OCI-LY7 (cell line): ENCODE measurements at regions not wholly inside any gene's neighbourhood (a gene's known extent, or its start where the extent isn't known, plus 50 kb on each side); places are given as distances from the start of the nearest gene placed in this dataset.

Experiments used
- BruUV-seq: library from RNA; stranded (reverse); fragments of 400-500 nt; replicated peaks from 2 replicates; lab custom pipeline; 2021; lab: Mats Ljungman, UMichigan
- CTCF ChIA-PET: fragments of 300-600 bp; sonication (Branson Sonifier 250); formaldehyde crosslinking; loops from one replicate; lab custom pipeline; 2022; ENCODE audit warnings: antibody characterized with exemption; ENCODE audit not compliant: unreplicated experiment; lab: Charles Lee
- POLR2A ChIA-PET: fragments of 300-600 bp; sonication (Branson Sonifier 250); formaldehyde crosslinking; loops from one replicate; lab custom pipeline; 2022; ENCODE audit warnings: antibody characterized with exemption; lab: Charles Lee
- DNase-seq: peaks from one replicate; pipeline ENCODE4 v3.0.0-alpha.2; 2015; ENCODE audit warnings: low spot score
- H2AFZ ChIP-seq: fragments of 200-600 bp; sonication (generic), shearing (Covaris generic); 2 replicates; pipeline ENCODE4 v1.6.1; 2014; ENCODE audit warnings: mild to moderate bottlenecking, antibody characterized with exemption, low read length, moderate library complexity
- H3K27ac ChIP-seq: fragments of 200-600 bp; sonication (generic); 2 replicates; pipeline ENCODE4 v1.5.1; 2014; ENCODE audit warnings: mixed run types, low read depth, mild to moderate bottlenecking, moderate library complexity, low read length, inconsistent platforms; ENCODE audit not compliant: poor library complexity, severe bottlenecking
- H3K36me3 ChIP-seq: fragments of 200-600 bp; sonication (generic); 2 replicates; pipeline ENCODE4 v1.6.1; 2014; ENCODE audit warnings: mild to moderate bottlenecking, antibody characterized with exemption, low read length, moderate library complexity, mixed read lengths; ENCODE audit not compliant: insufficient read depth
- H3K4me1 ChIP-seq: fragments of 200-600 bp; sonication (generic); 2 replicates; pipeline ENCODE4 v1.5.1; 2014; ENCODE audit warnings: mild to moderate bottlenecking, low read length; ENCODE audit not compliant: insufficient read depth, poor library complexity, severe bottlenecking
- H3K4me2 ChIP-seq: fragments of 200-600 bp; sonication (generic); 2 replicates; pipeline ENCODE4 v1.6.1; 2014; ENCODE audit warnings: mild to moderate bottlenecking, low read length
- H3K4me3 ChIP-seq: fragments of 200-600 bp; sonication (generic); 2 replicates; pipeline ENCODE4 v1.5.1; 2014; ENCODE audit warnings: mild to moderate bottlenecking, low read depth, low read length; ENCODE audit not compliant: poor library complexity, severe bottlenecking
- H3K79me2 ChIP-seq: fragments of 200-600 bp; sonication (generic); 2 replicates; pipeline ENCODE4 v1.6.1; 2016; ENCODE audit warnings: low read depth, mild to moderate bottlenecking, low read length, moderate library complexity, mixed read lengths; ENCODE audit not compliant: insufficient read depth
- H3K9me2 ChIP-seq: fragments of 200-600 bp; sonication (generic); 2 replicates; pipeline ENCODE4 v1.6.1; 2016; ENCODE audit warnings: mild to moderate bottlenecking, low read length, mixed read lengths; ENCODE audit not compliant: insufficient read depth
- H3K9me3 ChIP-seq: fragments of 200-600 bp; sonication (generic); 2 replicates; pipeline ENCODE4 v1.6.1; 2014; ENCODE audit warnings: mild to moderate bottlenecking, mixed run types, low read length, mixed read lengths
- H4K20me1 ChIP-seq: fragments of 200-600 bp; sonication (generic); 2 replicates; pipeline ENCODE4 v1.6.1; 2014; ENCODE audit warnings: mild to moderate bottlenecking, antibody characterized with exemption, low read length, moderate library complexity, mixed read lengths; ENCODE audit not compliant: insufficient read depth
- EZH2phosphoT487 ChIP-seq: fragments of 200-600 bp; sonication (generic); IDR thresholded peaks from 2 replicates; pipeline ENCODE4 v1.6.1; 2018; ENCODE audit warnings: low read depth, borderline replicate concordance, mild to moderate bottlenecking, mixed run types, antibody characterized with exemption, low read length, moderate library complexity, mixed read lengths
- intact Hi-C: fragments of 100-400 bp; cut with micrococcal nuclease; formaldehyde crosslinking; loops from one replicate; pipeline ENCODE4 v1.10.0; 2022; ENCODE audit not compliant: unreplicated experiment
- TF ChIP-seq, protein P1 (sequence below): fragments of 200-600 bp; sonication (generic); conservative IDR thresholded peaks from 2 replicates; pipeline ENCODE4 v1.5.1; 2014; ENCODE audit warnings: mild to moderate bottlenecking, antibody characterized with exemption, low read length, moderate library complexity, mixed read lengths

GRCh38 chr7:9900339-9900738 is 1073.3 kb upstream of the PHF14 start:
- H3K36me3 ChIP-seq, result no peaks in the 10 kb centered on the region
- CTCF ChIA-PET, result no interaction called here
- no peak overlapping the region for H3K4me2 ChIP-seq
- TF ChIP-seq, protein P1, sequence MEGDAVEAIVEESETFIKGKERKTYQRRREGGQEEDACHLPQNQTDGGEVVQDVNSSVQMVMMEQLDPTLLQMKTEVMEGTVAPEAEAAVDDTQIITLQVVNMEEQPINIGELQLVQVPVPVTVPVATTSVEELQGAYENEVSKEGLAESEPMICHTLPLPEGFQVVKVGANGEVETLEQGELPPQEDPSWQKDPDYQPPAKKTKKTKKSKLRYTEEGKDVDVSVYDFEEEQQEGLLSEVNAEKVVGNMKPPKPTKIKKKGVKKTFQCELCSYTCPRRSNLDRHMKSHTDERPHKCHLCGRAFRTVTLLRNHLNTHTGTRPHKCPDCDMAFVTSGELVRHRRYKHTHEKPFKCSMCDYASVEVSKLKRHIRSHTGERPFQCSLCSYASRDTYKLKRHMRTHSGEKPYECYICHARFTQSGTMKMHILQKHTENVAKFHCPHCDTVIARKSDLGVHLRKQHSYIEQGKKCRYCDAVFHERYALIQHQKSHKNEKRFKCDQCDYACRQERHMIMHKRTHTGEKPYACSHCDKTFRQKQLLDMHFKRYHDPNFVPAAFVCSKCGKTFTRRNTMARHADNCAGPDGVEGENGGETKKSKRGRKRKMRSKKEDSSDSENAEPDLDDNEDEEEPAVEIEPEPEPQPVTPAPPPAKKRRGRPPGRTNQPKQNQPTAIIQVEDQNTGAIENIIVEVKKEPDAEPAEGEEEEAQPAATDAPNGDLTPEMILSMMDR, result no peak
- TF ChIP-seq EZH2phosphoT487, result no peak
- H3K9me2 ChIP-seq, result no peaks in the 10 kb centered on the region
- H3K79me2 ChIP-seq, result no peaks in the 10 kb centered on the region
- intact Hi-C loops, result no loop called here
- H2AFZ ChIP-seq, result no peak overlapping the region
- H3K27ac ChIP-seq, result no peak overlapping the region
- POLR2A ChIA-PET, result no interaction called here
- no peak for DNase-seq
- no peaks in the 10 kb centered on the region for H3K9me3 ChIP-seq
- H3K4me1 ChIP-seq, result no peaks in the 10 kb centered on the region
- no peak overlapping the region for H3K4me3 ChIP-seq
- no peaks in the 10 kb centered on the region for H4K20me1 ChIP-seq
- BruUV-seq, result no TSS peak

GRCh38 chr7:9921326-9921725 is 1052.3 kb upstream of the PHF14 start:
- TF ChIP-seq EZH2phosphoT487, result no peak
- TF ChIP-seq, protein P1, result no peak
- Histone ChIP-seq H3K4me2 (no peak overlapping the region), H3K79me2 (no peaks in the 10 kb centered on the region), H3K4me3 (no peak overlapping the region), H3K36me3 (no peaks in the 10 kb centered on the region), H3K9me3 (no peaks in the 10 kb centered on the region), H4K20me1 (no peaks in the 10 kb centered on the region), H3K4me1 (no peaks in the 10 kb centered on the region), H2AFZ (no peak overlapping the region), H3K27ac (no peak overlapping the region), H3K9me2 (no peaks in the 10 kb centered on the region)
- ChIA-PET POLR2A (no interaction called here), CTCF (no interaction called here)
- no TSS peak for BruUV-seq
- DNase-seq, result no peak
- intact Hi-C loops, result no loop called here

GRCh38 chr7:9937944-9938631 is 1035.6 kb upstream of the PHF14 start:
- ChIA-PET CTCF (no interaction called here), POLR2A (interaction anchor here (0.6 to 1.0 kb wide), 2 partner anchors 55 to 61 kb away, joined by 3 read pairs; no protein-coding TSS in a partner anchor)
- H3K9me2 ChIP-seq, result no peaks in the 10 kb centered on the region
- no peaks in the 10 kb centered on the region for H3K4me1 ChIP-seq
- TF ChIP-seq, protein P1, result no peak
- TF ChIP-seq EZH2phosphoT487, result no peak
- intact Hi-C loops, result no loop called here
- H3K79me2 ChIP-seq, result no peaks in the 10 kb centered on the region
- H2AFZ ChIP-seq, result no peak overlapping the region
- no peaks in the 10 kb centered on the region for H3K36me3 ChIP-seq
- DNase-seq, result no peak
- H3K27ac ChIP-seq, result no peak overlapping the region
- no TSS peak for BruUV-seq
- H4K20me1 ChIP-seq, result no peaks in the 10 kb centered on the region
- H3K9me3 ChIP-seq, result no peaks in the 10 kb centered on the region
- H3K4me3 ChIP-seq, result no peak overlapping the region
- no peak overlapping the region; the same call in 1 of the 2 replicates for H3K4me2 ChIP-seq
